Esophagus muscularis mucosa (tissue), 4 donors: ENCODE measurements at regions not wholly inside any gene's neighbourhood (a gene's known extent, or its start where the extent isn't known, plus 50 kb on each side); places are given as distances from the start of the nearest gene placed in this dataset.
A peak's percentile ranks its signal among the peaks of the same experiment; 100 is the strongest.

Experiments
- DNase-seq: peaks from one replicate; pipeline ENCODE4 v3.0.0-alpha.2; 2017; ENCODE audit errors: extremely low spot score
- H3K27ac ChIP-seq, 4 donors: fragments of 200-600 bp; sonication (generic); replicated peaks in 1 of 4; 1 replicate in 3 of 4; 2 replicates in 1 of 4; pipeline ENCODE4 v1.5.1; 2016 to 2019; ENCODE audit warnings: mild to moderate bottlenecking in 1 of 4
- H3K27me3 ChIP-seq, 4 donors: fragments of 200-600 bp; sonication (generic); one replicate each; pipeline versions ENCODE4 v1.5.1 to v1.6.0; 2016 to 2019
- H3K36me3 ChIP-seq, 4 donors: fragments of 200-600 bp; sonication (generic); one replicate each; pipeline ENCODE4 v1.5.1; 2016 to 2019
- H3K4me1 ChIP-seq, 4 donors: fragments of 200-600 bp; sonication (generic); one replicate each; pipeline ENCODE4 v1.5.1; 2016 to 2019
- H3K4me3 ChIP-seq, 4 donors: fragments of 200-600 bp; sonication (generic); 1 replicate in 2 of 4; 2 replicates in 2 of 4; pipeline ENCODE4 v1.5.1; 2016 to 2019; ENCODE audit warnings: mild to moderate bottlenecking in 4 of 4, moderate library complexity in 1 of 4
- H3K9me3 ChIP-seq, 4 donors: fragments of 200-600 bp; sonication (generic); 1 replicate in 3 of 4; 2 replicates in 1 of 4; pipeline ENCODE4 v1.5.1; 2016 to 2019
- EP300 ChIP-seq: sonication (generic); formaldehyde crosslinking; IDR thresholded peaks from one replicate; pipeline ENCODE4 v1.6.1; 2017; ENCODE audit warnings: antibody characterized with exemption
- POLR2A ChIP-seq: fragments of 450-650 bp; IDR thresholded peaks from one replicate; pipeline ENCODE4 v1.6.1; 2017; ENCODE audit warnings: antibody characterized with exemption, moderate library complexity, mild to moderate bottlenecking, low read depth
- POLR2AphosphoS5 ChIP-seq, 2 donors: sonication (generic); formaldehyde crosslinking; IDR thresholded peaks; one replicate each; pipeline ENCODE4 v1.6.1; 2017; ENCODE audit warnings: antibody characterized with exemption in 2 of 2
- WGBS: methylation state at CpG from one replicate; pipeline ENCODE4 v1.1.5; 2018; 5-methylcytosine and 5-hydroxymethylcytosine counted together
- intact Hi-C: fragments of 100-400 bp; cut with DNase I; formaldehyde crosslinking; loops from one replicate; pipeline ENCODE4 v1.15.1; 2023
- TF ChIP-seq, protein P1 (sequence below), 3 experiments: fragments of 200-600 bp in 2 of 3; fragments of 450-650 bp in 1 of 3; sonication (generic) in 2 of 3; IDR thresholded peaks; one replicate each; pipeline ENCODE4 v1.5.1; 2017 to 2019; ENCODE audit warnings: antibody characterized with exemption in 3 of 3, mild to moderate bottlenecking in 2 of 3, moderate library complexity in 1 of 3

DNA sequence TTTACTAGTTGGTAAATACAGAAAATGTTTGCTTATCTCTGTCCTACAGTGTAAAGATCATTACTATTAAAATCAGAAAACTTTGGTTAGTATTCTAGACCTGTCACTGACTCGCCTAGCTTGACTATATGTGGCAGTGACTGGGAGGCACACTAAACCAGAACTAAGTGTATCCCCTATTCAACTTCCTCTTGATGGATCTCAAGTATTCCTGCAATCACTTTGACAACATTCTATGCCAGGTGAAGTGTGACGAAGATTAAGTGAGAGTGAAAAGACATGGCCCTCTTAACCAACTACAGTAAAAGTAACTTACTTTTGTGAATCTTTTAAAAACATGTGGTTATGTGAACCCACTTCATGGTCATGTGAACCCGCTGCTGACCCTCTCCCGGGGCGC is 223.0 kb upstream of the ADAMTS5 start:
- Histone ChIP-seq H3K27ac (no peak overlapping the region), H3K27me3 (no peaks in the 10 kb centered on the region), H3K4me3 (no peak overlapping the region), H3K9me3 (no peaks in the 10 kb centered on the region), H3K4me1 (peaks cover 0 to 5% (median 0%) of the 10 kb centered on the region in 4 donors), H3K36me3 (no peaks in the 10 kb centered on the region)
- TF ChIP-seq, protein P1, sequence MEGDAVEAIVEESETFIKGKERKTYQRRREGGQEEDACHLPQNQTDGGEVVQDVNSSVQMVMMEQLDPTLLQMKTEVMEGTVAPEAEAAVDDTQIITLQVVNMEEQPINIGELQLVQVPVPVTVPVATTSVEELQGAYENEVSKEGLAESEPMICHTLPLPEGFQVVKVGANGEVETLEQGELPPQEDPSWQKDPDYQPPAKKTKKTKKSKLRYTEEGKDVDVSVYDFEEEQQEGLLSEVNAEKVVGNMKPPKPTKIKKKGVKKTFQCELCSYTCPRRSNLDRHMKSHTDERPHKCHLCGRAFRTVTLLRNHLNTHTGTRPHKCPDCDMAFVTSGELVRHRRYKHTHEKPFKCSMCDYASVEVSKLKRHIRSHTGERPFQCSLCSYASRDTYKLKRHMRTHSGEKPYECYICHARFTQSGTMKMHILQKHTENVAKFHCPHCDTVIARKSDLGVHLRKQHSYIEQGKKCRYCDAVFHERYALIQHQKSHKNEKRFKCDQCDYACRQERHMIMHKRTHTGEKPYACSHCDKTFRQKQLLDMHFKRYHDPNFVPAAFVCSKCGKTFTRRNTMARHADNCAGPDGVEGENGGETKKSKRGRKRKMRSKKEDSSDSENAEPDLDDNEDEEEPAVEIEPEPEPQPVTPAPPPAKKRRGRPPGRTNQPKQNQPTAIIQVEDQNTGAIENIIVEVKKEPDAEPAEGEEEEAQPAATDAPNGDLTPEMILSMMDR (IDR thresholded peaks at IDR 0.05) = no peak
- 95% methylated on average over 5 of the region's 5 CpGs for WGBS
- intact Hi-C loops = no loop called here
- DNase-seq = no peak

DNA sequence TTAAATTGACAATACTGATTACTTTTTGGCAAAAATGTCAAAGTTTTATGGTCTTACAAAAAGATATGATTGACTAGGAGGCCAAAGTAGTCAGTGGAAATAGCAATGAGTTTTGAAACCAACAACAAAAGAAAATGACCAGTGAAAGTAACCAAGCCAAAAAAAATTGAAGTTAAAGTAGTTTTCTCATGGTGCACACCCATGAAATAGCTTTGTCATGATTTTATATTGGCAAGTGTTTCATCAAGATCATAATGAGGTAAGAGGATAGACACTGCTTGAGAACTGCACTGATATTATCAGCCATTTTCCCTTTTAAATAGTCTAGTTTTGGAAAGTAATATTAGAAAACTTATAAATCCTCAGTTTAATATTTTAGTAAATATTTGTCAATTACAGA is 206.2 kb upstream of the ADAMTS5 start:
- no peaks in the 10 kb centered on the region for H3K9me3 ChIP-seq
- intact Hi-C loops = no loop called here
- H3K4me3 ChIP-seq = no peak overlapping the region
- H3K27ac ChIP-seq = peak overlapping the region in 1 of 4 donors; percentile 18
- DNase-seq = no peak
- H3K36me3 ChIP-seq = no peaks in the 10 kb centered on the region
- peaks cover 0 to 10% (median 3%) of the 10 kb centered on the region in 4 donors for H3K4me1 ChIP-seq
- H3K27me3 ChIP-seq = no peaks in the 10 kb centered on the region
- TF ChIP-seq, protein P1 (IDR thresholded peaks at IDR 0.05) = no peak
- TF ChIP-seq POLR2A = no peak
- no peak for TF ChIP-seq EP300
- no peak for TF ChIP-seq POLR2AphosphoS5 (IDR thresholded peaks at IDR 0.05)

DNA sequence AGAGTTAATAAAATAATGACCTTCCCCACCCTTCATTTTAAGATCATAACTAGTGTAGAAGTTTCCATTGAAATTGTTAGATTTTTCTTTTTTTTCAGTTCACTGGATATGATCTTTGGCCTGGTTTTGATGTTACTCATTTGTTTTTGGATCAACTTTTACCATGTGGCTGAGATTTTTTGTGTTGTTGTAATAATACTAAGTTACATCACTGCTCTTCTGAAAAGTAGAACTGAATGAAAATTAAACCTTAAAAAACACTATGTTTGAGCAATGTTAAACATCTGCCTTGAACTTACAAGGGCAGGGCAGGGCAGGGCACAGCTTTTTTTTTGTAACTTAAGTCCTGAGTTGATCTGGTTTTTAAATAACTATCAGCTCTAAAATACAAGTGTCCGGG is 204.8 kb upstream of the ADAMTS5 start:
- 55% methylated on average over 1 of the region's 1 CpG for WGBS
- intact Hi-C loops = no loop called here
- no peak for DNase-seq
- Histone ChIP-seq H3K9me3 (no peaks in the 10 kb centered on the region), H3K4me3 (no peak overlapping the region), H3K27me3 (no peaks in the 10 kb centered on the region), H3K4me1 (peaks cover 0 to 10% (median 3%) of the 10 kb centered on the region in 4 donors), H3K27ac (peak overlapping the region in 3 of 4 donors; percentile 18 to 45 (median 40)), H3K36me3 (no peaks in the 10 kb centered on the region)
- TF ChIP-seq POLR2AphosphoS5 (IDR thresholded peaks at IDR 0.05) (peak in 1 of 2 donors; percentile 19), EP300 (no peak), POLR2A (no peak)
- TF ChIP-seq, protein P1 (IDR thresholded peaks at IDR 0.05) = no peak

DNA sequence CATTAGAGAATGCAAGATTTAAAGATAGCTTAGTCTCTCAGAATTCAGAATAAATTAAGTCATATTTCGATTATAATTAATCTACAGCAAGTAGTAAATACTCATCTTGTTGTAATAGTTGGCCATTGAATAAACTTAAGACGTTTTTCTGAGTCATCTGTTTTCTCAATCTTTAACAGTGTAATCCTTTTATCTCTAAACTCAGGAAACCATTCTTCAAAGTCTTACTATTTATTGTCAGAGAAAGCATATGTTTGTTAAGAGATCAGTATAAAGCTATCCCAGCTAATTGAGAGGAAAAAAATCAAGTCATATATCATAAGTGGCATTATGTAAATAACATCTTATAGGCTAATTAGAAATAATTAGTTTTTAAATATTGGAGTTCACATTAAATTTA is 201.2 kb upstream of the ADAMTS5 start:
- Histone ChIP-seq H3K27ac (no peak overlapping the region), H3K27me3 (no peaks in the 10 kb centered on the region), H3K4me3 (no peak overlapping the region), H3K9me3 (no peaks in the 10 kb centered on the region), H3K36me3 (no peaks in the 10 kb centered on the region), H3K4me1 (peaks cover 0 to 10% (median 3%) of the 10 kb centered on the region in 4 donors)
- no peak for TF ChIP-seq POLR2A
- TF ChIP-seq POLR2AphosphoS5 (IDR thresholded peaks at IDR 0.05) = no peak
- TF ChIP-seq, protein P1 (IDR thresholded peaks at IDR 0.05) = no peak
- 38% methylated on average over 2 of the region's 2 CpGs for WGBS
- intact Hi-C loops = no loop called here
- no peak for DNase-seq
